ENCODE measurements at regions not wholly inside any gene's neighbourhood (a gene's known extent, or its start where the extent isn't known, plus 50 kb on each side); places are given as distances from the start of the nearest gene placed in this dataset.

DNA sequence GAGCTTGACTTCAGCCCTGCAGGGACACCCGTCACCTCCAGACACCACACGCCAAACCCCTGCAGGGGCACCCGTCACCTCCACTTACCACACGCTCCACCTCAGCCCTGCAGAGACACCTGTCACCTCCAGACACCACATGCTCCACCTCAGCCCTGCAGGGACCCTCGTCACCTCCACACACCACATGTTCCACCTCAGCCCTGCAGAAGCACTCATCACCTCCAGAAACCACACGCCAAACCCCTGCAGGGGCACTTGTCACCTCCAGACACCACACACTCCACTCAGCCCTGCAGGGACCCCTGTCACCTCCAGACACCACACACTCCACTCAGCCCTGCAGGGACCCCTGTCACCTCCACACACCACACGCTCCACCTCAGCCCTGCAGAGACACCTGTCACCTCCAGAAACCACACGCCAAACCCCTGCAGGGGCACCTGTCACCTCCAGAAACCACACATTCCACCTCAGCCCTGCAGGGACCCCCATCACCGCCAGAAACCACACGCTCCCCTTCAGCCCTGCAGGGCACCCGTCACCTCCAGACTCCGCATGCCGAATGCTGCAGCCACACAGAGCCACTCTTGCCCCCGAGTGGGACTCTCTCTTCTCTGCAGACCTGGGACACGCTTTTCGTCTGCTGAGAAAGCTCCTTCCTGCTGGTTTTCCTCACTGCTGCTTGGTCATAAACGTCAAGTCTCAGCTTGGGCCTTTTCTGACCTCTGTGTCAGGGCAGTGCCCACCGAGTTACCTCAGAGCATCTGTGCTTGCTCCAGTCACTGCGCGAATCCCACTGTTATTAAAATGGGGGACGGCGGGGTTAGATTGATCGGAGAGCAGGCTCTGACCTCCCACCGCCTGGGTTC lies 77.5 kb upstream of the SALL3 start:
- no peak for TF ChIP-seq EZH2 (IDR thresholded peaks at IDR 0.05; ENCODE audit: low read length)
- TF ChIP-seq, protein P1, sequence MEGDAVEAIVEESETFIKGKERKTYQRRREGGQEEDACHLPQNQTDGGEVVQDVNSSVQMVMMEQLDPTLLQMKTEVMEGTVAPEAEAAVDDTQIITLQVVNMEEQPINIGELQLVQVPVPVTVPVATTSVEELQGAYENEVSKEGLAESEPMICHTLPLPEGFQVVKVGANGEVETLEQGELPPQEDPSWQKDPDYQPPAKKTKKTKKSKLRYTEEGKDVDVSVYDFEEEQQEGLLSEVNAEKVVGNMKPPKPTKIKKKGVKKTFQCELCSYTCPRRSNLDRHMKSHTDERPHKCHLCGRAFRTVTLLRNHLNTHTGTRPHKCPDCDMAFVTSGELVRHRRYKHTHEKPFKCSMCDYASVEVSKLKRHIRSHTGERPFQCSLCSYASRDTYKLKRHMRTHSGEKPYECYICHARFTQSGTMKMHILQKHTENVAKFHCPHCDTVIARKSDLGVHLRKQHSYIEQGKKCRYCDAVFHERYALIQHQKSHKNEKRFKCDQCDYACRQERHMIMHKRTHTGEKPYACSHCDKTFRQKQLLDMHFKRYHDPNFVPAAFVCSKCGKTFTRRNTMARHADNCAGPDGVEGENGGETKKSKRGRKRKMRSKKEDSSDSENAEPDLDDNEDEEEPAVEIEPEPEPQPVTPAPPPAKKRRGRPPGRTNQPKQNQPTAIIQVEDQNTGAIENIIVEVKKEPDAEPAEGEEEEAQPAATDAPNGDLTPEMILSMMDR (optimal IDR thresholded peaks at IDR 0.05 in 1 of 3, IDR thresholded peaks at IDR 0.05 in 1 of 3, conservative IDR thresholded peaks at IDR 0.05 in 1 of 3; ENCODE audit: extremely low read depth in 1 of 3, insufficient read depth in 2 of 3, low read length in 3 of 3) = no peak

Measured in keratinocyte (primary cell).